DMS 273 (cell line): ENCODE measurements at regions not wholly inside any gene's neighbourhood (a gene's known extent, or its start where the extent isn't known, plus 50 kb on each side); places are given as distances from the start of the nearest gene placed in this dataset.

ENCODE experiments used
- DNase-seq: peaks from one replicate; lab custom pipeline; 2025; ENCODE audit not compliant: unreplicated experiment; lab: John Stamatoyannopoulos, UW

GRCh38 chr2:21253311-21254027, 129.7 kb downstream of the TDRD15 start:
- DNase-seq: no peak

GRCh38 chr2:21254170-21254965, 130.6 kb downstream of the TDRD15 start:
- DNase-seq: no peak

- DNase-seq: no peak
Measured at GRCh38 chr2:21256006-21256405, 132.2 kb downstream of the TDRD15 start.

- DNase-seq: no peak
Measured at GRCh38 chr2:21257621-21258020, 133.9 kb downstream of the TDRD15 start.

GRCh38 chr2:21258082-21258481, 134.3 kb downstream of the TDRD15 start:
- peak; percentile 39 for DNase-seq

- DNase-seq: peak; percentile 81
Measured at GRCh38 chr2:21260311-21260710, 136.5 kb downstream of the TDRD15 start.

GRCh38 chr2:21261591-21261990, 137.8 kb downstream of the TDRD15 start:
- peak; percentile 50 for DNase-seq

- DNase-seq: no peak
Measured at GRCh38 chr2:21262426-21262940, 138.7 kb downstream of the TDRD15 start.

GRCh38 chr2:21263622-21264021, 139.9 kb downstream of the TDRD15 start:
- no peak for DNase-seq

GRCh38 chr2:21265752-21266151, 142.0 kb downstream of the TDRD15 start:
- no peak for DNase-seq

GRCh38 chr2:21267232-21267835, 143.6 kb downstream of the TDRD15 start:
- DNase-seq: no peak

- DNase-seq: no peak
Measured at GRCh38 chr2:21268197-21268877, 144.6 kb downstream of the TDRD15 start.

- no peak for DNase-seq
Measured at GRCh38 chr2:21268878-21269224, 145.1 kb downstream of the TDRD15 start.

- DNase-seq: no peak
Measured at GRCh38 chr2:21269382-21269781, 145.6 kb downstream of the TDRD15 start.

GRCh38 chr2:21270083-21270491, 146.3 kb downstream of the TDRD15 start:
- DNase-seq: no peak

GRCh38 chr2:21270708-21271122, 146.9 kb downstream of the TDRD15 start:
- peak; percentile 16 for DNase-seq

GRCh38 chr2:21276163-21276562, 152.4 kb downstream of the TDRD15 start:
- peak; percentile 22 for DNase-seq

- no peak for DNase-seq
Measured at GRCh38 chr2:21277068-21278056, 153.6 kb downstream of the TDRD15 start.

- no peak for DNase-seq
Measured at GRCh38 chr2:21279525-21279924, 155.8 kb downstream of the TDRD15 start.

- peak; percentile 19 for DNase-seq
Measured at GRCh38 chr2:21280793-21281192, 157.0 kb downstream of the TDRD15 start.
